ENCODE measurements at regions not wholly inside any gene's neighbourhood (a gene's known extent, or its start where the extent isn't known, plus 50 kb on each side); places are given as distances from the start of the nearest gene placed in this dataset.
A peak's percentile ranks its signal among the peaks of the same experiment; 100 is the strongest.

DNA sequence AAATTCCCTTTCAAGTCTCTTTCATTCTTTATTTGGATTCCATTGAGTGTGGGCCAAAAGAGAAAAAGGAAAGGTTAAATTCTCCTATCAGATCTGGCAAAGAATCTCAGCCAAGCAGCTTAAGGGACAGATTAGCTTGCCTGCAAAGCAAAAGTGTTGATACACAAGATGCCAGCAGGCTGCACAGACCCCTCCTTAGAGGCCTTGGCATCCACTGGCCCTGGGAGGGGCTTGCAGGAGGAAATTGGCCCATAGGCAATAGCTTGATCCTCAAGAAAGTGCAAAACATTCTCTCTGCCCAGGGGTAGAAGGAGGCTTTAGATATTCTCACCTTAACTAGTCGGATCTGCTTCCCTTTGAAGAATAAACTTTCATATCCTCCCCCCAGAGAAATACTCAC is 300.4 kb upstream of the CPEB2 start:
- Histone ChIP-seq H3K4me1 (no peaks in the 10 kb centered on the region), H3K4me3 (no peak overlapping the region), H4K20me1 (no peaks in the 10 kb centered on the region; a peak in 1 of 22 replicates), H3K9ac (no peak overlapping the region), H3K9me3 (replicated peaks in 1 of 11) (no peaks in the 10 kb centered on the region), H3K4me2 (no peak overlapping the region), H3K27me3 (no peaks in the 10 kb centered on the region), H3K36me3 (no peaks in the 10 kb centered on the region), H3K27ac (no peak overlapping the region)
- no peak for TF ChIP-seq Cebpa-rat (IDR thresholded peaks at IDR 0.05)

DNA sequence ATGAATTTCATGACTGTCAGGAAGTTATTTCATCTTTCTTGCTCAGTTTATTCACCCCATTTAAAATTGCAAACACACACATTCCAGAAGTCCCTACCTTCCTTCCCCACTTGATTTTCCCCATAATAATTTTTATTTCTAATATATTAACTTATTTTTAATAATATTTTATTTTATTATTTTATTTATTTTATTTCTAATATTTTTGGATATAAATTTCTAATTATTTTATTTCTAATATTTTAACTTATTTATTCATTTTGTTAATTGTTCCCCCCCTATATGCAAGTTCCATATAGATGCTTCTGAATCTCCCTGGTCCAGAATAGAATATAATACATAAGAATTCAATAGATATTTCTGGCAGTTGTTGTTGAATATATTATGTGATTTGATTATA is 293.7 kb upstream of the CPEB2 start:
- no peak overlapping the region for H3K27ac ChIP-seq
- H3K4me2 ChIP-seq: no peak overlapping the region
- H3K9me3 ChIP-seq (replicated peaks in 1 of 11): no peaks in the 10 kb centered on the region
- H4K20me1 ChIP-seq: no peaks in the 10 kb centered on the region
- no peak overlapping the region for H3K9ac ChIP-seq
- TF ChIP-seq Cebpa-rat (IDR thresholded peaks at IDR 0.05): no peak
- H3K36me3 ChIP-seq: no peaks in the 10 kb centered on the region
- H3K4me1 ChIP-seq: no peaks in the 10 kb centered on the region
- no peak overlapping the region for H3K4me3 ChIP-seq
- H3K27me3 ChIP-seq: no peaks in the 10 kb centered on the region

DNA sequence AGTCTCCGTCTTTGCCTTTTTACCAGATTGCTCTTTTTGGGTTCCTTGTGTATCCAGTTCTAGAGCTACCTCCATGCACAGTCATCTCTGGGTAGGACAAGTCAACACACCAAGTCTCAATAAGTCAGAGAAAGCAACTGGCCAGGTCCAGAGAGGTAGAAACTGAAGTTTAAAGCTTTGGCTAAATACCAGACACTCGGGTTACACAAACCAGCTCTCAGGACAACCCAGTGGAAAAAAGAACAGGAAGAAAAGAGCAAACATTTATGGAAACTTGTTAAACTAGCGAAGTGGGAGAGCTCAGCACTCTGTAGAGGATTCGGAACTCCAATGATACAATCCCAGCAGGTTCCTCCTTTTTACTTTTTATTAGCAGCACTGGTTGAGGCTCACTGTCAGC is 291.0 kb upstream of the CPEB2 start:
- TF ChIP-seq Cebpa-rat (IDR thresholded peaks at IDR 0.05): no peak
- Histone ChIP-seq H3K9ac (no peak overlapping the region), H3K4me1 (no peaks in the 10 kb centered on the region), H3K4me2 (no peak overlapping the region), H3K36me3 (no peaks in the 10 kb centered on the region), H3K9me3 (replicated peaks in 1 of 11) (no peaks in the 10 kb centered on the region), H3K27me3 (no peaks in the 10 kb centered on the region), H3K4me3 (no peak overlapping the region), H4K20me1 (no peaks in the 10 kb centered on the region), H3K27ac (no peak overlapping the region)

DNA sequence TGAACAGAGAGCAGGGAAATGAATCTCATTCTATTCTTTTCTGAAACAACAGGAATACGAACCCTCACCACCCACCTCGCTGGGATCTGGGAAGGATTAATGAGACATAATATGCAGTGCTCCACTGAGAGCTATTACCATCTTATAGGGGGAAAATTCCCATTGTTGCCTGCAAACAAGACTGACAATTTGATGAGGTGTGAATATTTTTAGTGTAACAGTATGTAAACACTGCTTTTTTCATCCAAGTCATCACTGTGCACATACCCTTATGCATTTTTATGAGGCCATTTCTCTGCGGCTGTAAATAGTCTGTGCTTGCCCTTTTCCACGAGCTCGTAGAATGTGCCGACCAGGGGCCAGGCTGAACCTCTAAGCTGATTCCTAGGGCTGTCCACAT is 285.6 kb upstream of the CPEB2 start:
- Histone ChIP-seq H3K27ac (no peak overlapping the region), H3K4me3 (no peak overlapping the region), H4K20me1 (no peaks in the 10 kb centered on the region), H3K4me2 (no peak overlapping the region), H3K36me3 (no peaks in the 10 kb centered on the region), H3K27me3 (no peaks in the 10 kb centered on the region), H3K4me1 (peaks cover 0 to 5% (median 0%) of the 10 kb centered on the region in 10 experiments; a peak in 3 of 20 replicates), H3K9me3 (replicated peaks in 1 of 11) (0 out of 22 replicates have a peak, but pooled peaks cover 0 to 4% (median 0%) of the 10 kb centered on the region in 11 experiments), H3K9ac (no peak overlapping the region)
- TF ChIP-seq Cebpa-rat (IDR thresholded peaks at IDR 0.05): no peak

DNA sequence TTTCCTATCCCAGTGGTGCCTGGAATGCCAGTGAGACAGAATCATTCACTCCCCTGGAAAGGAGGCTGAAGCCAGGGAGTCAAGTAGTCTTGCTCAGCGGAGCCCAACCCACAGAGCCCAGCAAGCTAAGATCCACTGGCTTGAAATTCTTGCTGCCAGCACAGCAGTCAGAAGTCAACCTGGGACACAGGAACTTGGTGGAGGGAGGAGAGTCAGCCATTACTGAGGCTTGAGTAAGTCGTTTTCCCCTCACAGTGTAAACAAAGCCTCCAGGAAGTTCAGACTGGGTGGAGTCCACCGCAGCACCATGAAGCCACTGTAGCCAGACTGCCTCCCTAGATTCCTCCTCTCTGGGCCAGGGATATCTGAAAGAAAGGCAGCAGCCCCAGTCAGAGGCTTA is 283.2 kb upstream of the CPEB2 start:
- no peaks in the 10 kb centered on the region for H3K36me3 ChIP-seq
- no peak overlapping the region for H3K4me3 ChIP-seq
- no peak overlapping the region for H3K9ac ChIP-seq
- peaks cover 0 to 5% (median 0%) of the 10 kb centered on the region in 10 experiments; a peak in 3 of 20 replicates for H3K4me1 ChIP-seq
- H3K27ac ChIP-seq: no peak overlapping the region
- TF ChIP-seq Cebpa-rat (IDR thresholded peaks at IDR 0.05): no peak
- peak overlapping the region in 1 of 11 experiments; percentile 27; a peak in 1 of 22 replicates for H3K4me2 ChIP-seq
- H3K9me3 ChIP-seq (replicated peaks in 1 of 11): 0 out of 22 replicates have a peak, but pooled peaks cover 0 to 4% (median 0%) of the 10 kb centered on the region in 11 experiments
- H3K27me3 ChIP-seq: no peaks in the 10 kb centered on the region
- H4K20me1 ChIP-seq: no peaks in the 10 kb centered on the region

DNA sequence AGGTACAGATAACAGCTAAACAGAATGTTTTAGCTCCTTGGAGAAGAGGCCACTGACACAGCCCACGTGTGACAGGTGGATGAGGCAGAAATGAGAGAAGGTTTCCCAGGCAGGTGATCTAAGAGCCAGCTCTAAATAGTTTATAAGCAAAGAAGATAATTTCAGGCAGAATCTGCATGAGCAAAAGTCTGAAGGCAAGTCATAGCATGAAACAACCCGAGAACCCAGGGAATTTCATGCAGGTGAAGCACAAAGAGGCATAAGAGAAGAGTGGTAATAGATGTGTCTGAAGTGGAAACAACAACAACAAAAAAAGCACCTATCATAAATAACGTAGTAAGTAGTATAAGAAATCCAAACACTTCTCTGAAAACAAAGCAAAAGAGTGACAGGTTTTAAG is 275.8 kb upstream of the CPEB2 start:
- no peak overlapping the region for H3K9ac ChIP-seq
- H3K9me3 ChIP-seq (replicated peaks in 1 of 11): 0 out of 22 replicates have a peak, but pooled peaks cover 0 to under 1% (median 0%) of the 10 kb centered on the region in 11 experiments
- H3K27ac ChIP-seq: no peak overlapping the region
- no peak overlapping the region for H3K4me2 ChIP-seq
- no peak for TF ChIP-seq Cebpa-rat (IDR thresholded peaks at IDR 0.05)
- H3K4me1 ChIP-seq: peaks cover 0 to 7% (median 0%) of the 10 kb centered on the region in 10 experiments; a peak in 1 of 20 replicates
- no peak overlapping the region for H3K4me3 ChIP-seq
- H4K20me1 ChIP-seq: no peaks in the 10 kb centered on the region
- H3K27me3 ChIP-seq: no peaks in the 10 kb centered on the region
- H3K36me3 ChIP-seq: no peaks in the 10 kb centered on the region

DNA sequence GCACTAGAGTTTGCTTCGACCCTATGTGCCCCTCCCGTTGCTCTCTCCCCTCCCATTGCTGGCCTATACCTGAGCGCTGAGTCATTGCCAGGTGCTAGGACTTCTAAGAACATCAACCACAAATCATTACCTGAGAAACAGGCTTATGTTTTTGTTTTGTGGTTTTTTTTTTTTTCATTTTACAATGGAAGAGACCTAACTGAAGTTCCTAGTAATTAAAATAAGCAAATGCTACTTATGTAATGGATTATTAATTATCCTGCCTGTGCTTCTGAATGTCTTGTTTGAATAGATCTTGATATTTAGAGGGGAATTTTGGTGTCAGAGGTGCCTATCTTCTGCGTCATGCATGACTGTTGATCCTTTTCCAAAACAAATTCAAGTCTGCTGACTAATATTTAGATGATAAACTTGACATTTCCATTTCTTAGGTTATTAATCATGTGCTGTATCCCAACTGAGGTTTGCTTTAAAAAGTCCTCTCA is 275.4 kb upstream of the CPEB2 start:
- no peak overlapping the region for H3K4me3 ChIP-seq

DNA sequence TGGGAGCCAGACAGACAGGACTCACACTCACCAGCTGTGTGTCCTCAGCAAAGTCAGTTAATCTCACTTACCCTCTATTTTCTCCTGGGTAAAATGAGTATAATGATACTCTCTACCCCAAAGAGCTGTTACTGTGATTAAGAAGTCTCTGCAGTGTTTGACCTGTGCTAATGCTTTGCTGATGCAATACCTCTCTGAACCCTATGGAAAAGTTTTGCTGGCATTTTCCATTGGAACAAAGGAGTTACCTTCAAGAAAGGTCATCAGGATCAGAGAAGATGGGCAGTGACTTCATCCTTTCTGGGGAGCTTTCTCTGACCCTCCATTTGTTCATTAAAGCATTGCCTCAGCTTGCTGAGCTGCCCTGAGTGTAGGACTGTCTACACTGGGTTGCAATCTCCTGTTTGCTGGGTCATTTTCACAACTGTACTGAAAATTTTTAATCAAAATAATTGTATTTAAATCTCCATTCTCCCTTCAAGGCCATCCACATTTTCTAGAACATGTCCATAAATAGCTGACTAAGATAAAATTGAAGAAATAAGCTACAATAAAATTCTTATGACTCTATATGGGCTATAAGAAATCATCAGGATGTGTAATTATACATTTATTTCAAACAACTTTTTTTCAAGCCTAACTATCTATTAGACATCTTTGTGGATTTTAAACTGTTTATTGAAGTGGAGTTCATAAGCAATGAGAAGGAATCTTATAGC is 272.8 kb upstream of the CPEB2 start:
- no peaks in the 10 kb centered on the region for H3K27me3 ChIP-seq
- H3K4me3 ChIP-seq: no peak overlapping the region
- H3K36me3 ChIP-seq: no peaks in the 10 kb centered on the region
- peaks cover 8 to 21% (median 14%) of the 10 kb centered on the region in 11 experiments; a peak in 17 of 22 replicates for H3K9me3 ChIP-seq (replicated peaks in 1 of 11)
- no peak overlapping the region for H3K4me2 ChIP-seq
- no peak overlapping the region for H3K9ac ChIP-seq
- H3K4me1 ChIP-seq: peaks cover 0 to 7% (median 0%) of the 10 kb centered on the region in 10 experiments; a peak in 1 of 20 replicates
- H3K27ac ChIP-seq: no peak overlapping the region
- no peaks in the 10 kb centered on the region for H4K20me1 ChIP-seq
- TF ChIP-seq Cebpa-rat (IDR thresholded peaks at IDR 0.05): no peak

More for the DNA sequence above, 275.4 kb upstream of the CPEB2 start:
- no peaks in the 10 kb centered on the region for H3K36me3 ChIP-seq
- no peak for TF ChIP-seq Cebpa-rat (IDR thresholded peaks at IDR 0.05)
- no peak overlapping the region for H3K4me2 ChIP-seq
- H3K9me3 ChIP-seq (replicated peaks in 1 of 11): no peaks in the 10 kb centered on the region
- no peak overlapping the region for H3K9ac ChIP-seq
- H4K20me1 ChIP-seq: no peaks in the 10 kb centered on the region
- H3K4me1 ChIP-seq: peaks cover 0 to 7% (median 0%) of the 10 kb centered on the region in 10 experiments; a peak in 1 of 20 replicates
- H3K27ac ChIP-seq: no peak overlapping the region
- H3K27me3 ChIP-seq: no peaks in the 10 kb centered on the region

DNA sequence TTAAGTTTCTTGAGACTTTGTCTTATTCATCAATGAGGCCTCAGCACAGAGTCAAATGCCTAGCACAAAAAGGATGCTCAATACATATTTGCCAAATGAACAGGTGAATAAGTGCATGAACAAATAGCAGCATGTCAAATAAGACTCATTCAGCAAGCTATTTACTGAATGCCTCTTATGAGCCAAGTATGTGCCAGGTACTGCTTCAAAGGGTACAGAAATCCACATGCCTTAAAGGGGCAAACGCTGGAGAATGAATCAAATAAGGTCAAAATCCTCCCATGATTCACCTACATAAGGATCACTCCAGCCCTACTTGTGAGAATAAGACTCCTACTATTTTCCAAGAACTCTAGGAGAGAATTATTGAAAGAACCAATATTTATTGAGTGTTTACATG is 260.2 kb upstream of the CPEB2 start:
- H3K36me3 ChIP-seq: no peaks in the 10 kb centered on the region
- H3K27ac ChIP-seq: no peak overlapping the region
- no peaks in the 10 kb centered on the region for H3K9me3 ChIP-seq (replicated peaks in 1 of 11)
- no peak overlapping the region for H3K9ac ChIP-seq
- H3K27me3 ChIP-seq: no peaks in the 10 kb centered on the region
- no peak overlapping the region for H3K4me3 ChIP-seq
- no peaks in the 10 kb centered on the region for H4K20me1 ChIP-seq
- no peak overlapping the region for H3K4me2 ChIP-seq
- TF ChIP-seq Cebpa-rat (IDR thresholded peaks at IDR 0.05): no peak
- H3K4me1 ChIP-seq: no peaks in the 10 kb centered on the region

DNA sequence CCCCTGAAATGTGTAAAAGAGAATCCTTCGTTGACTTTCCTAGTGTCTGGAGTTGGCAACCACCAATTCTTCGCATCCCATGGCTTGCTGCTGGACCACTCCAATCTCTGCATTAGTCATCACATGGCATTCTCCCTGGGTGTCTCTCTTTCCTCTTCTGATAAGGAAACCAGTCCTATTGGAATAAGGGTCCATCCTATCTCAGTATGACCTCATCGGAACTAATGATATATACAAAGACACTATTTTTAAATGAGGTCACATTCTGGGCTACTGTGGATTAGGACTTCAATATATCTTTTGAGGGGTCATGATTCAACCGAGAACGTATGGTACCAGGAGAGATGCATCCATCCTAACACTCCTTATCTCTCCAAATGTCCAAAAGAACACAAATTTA is 259.1 kb upstream of the CPEB2 start:
- H3K9ac ChIP-seq: no peak overlapping the region
- H3K4me1 ChIP-seq: no peaks in the 10 kb centered on the region
- H3K27ac ChIP-seq: no peak overlapping the region
- no peak overlapping the region for H3K4me2 ChIP-seq
- TF ChIP-seq Cebpa-rat (IDR thresholded peaks at IDR 0.05): no peak
- H3K36me3 ChIP-seq: no peaks in the 10 kb centered on the region
- no peaks in the 10 kb centered on the region for H3K9me3 ChIP-seq (replicated peaks in 1 of 11)
- no peaks in the 10 kb centered on the region for H4K20me1 ChIP-seq
- H3K27me3 ChIP-seq: no peaks in the 10 kb centered on the region
- H3K4me3 ChIP-seq: no peak overlapping the region

All from BLaER1 treated with 17β-estradiol and CSF1 and Interleukin-3, amounts not matched to agents 10 nM and 100 nM (cell line).